Lung (tissue), 11 donors: ENCODE measurements at regions not wholly inside any gene's neighbourhood (a gene's known extent, or its start where the extent isn't known, plus 50 kb on each side); places are given as distances from the start of the nearest gene placed in this dataset.

Source experiments
- ATAC-seq: fragments of 200-7000 bp; cut with Tn5 transposase; one replicate; pipeline ENCODE4 v1.9.1; 2020; ENCODE audit warnings: moderate number of reproducible peaks; ENCODE audit not compliant: insufficient read depth, low FRiP score
- DNase-seq, 3 donors: peaks; one replicate each; pipeline ENCODE4 v3.0.0-alpha.2; 2013 to 2017
- H3K27ac ChIP-seq, 2 donors: one replicate each; pipeline ENCODE4 v1.5.1; 2013; ENCODE audit warnings: mild to moderate bottlenecking in 2 of 2, moderate library complexity in 2 of 2, control low read depth in 1 of 2, inconsistent platforms in 1 of 2, low read depth in 1 of 2, low read length in 1 of 2
- H3K27me3 ChIP-seq, 3 donors: one replicate each; pipeline ENCODE4 v1.5.1; 2013; ENCODE audit warnings: low read length in 2 of 3; ENCODE audit not compliant: control insufficient read depth in 3 of 3, insufficient read depth in 3 of 3
- H3K36me3 ChIP-seq, 4 donors: one replicate each; pipeline ENCODE4 v1.5.1; 2013; ENCODE audit warnings: low read length in 4 of 4, mild to moderate bottlenecking in 1 of 4, moderate library complexity in 1 of 4; ENCODE audit not compliant: control insufficient read depth in 4 of 4, insufficient read depth in 4 of 4
- H3K4me1 ChIP-seq, 5 donors: one replicate each; pipeline ENCODE4 v1.5.1; 2013; ENCODE audit warnings: low read length in 5 of 5, mild to moderate bottlenecking in 2 of 5, moderate library complexity in 1 of 5; ENCODE audit not compliant: control insufficient read depth in 5 of 5, insufficient read depth in 5 of 5
- H3K4me3 ChIP-seq: one replicate; pipeline ENCODE4 v1.5.1; 2013; ENCODE audit warnings: mild to moderate bottlenecking, control low read depth, moderate library complexity
- H3K9ac ChIP-seq, 2 donors: one replicate each; pipeline ENCODE4 v1.5.1; 2013; ENCODE audit warnings: low read length in 2 of 2, control low read depth in 1 of 2; ENCODE audit not compliant: insufficient read depth in 1 of 2
- H3K9me3 ChIP-seq, 4 donors: one replicate each; pipeline ENCODE4 v1.5.1; 2013; ENCODE audit warnings: low read length in 3 of 4, mild to moderate bottlenecking in 1 of 4, moderate library complexity in 1 of 4; ENCODE audit not compliant: control insufficient read depth in 4 of 4, insufficient read depth in 3 of 4
- CTCF ChIP-seq: IDR thresholded peaks from 2 replicates; pipeline ENCODE4 v1.5.1; 2012; ENCODE audit warnings: mild to moderate bottlenecking; ENCODE audit errors: control extremely low read depth, extremely low read depth
- WGBS, 2 donors: extraction: QIAGEN DNeasy Blood & Tissue Kit; methylation state at CpG; one replicate each; pipeline ENCODE4 v1.1.7; 2013; 5-methylcytosine and 5-hydroxymethylcytosine counted together
- donor health status: control.
- donor health status: control.
- donor health status: Bipolar disorder and iron deficiency.
- donor health status: healthy.
- donor health status: DM: yes; HTN: yes; CAD: no.

- no peak overlapping the region for H3K9ac ChIP-seq
- no peak for ATAC-seq
- WGBS, 2 donors: 93 to 97% methylated on average over 9 of the region's 9 CpGs
These were observed 162.1 kb upstream of the SH3BP4 start for GRCh38 chr2:234789556-234790325.

GRCh38 chr2:234788841-234789240 is 163.0 kb upstream of the SH3BP4 start:
- Histone ChIP-seq H3K9me3 (peaks cover 0 to 5% (median 0%) of the 10 kb centered on the region in 4 donors), H3K4me3 (no peak overlapping the region), H3K36me3 (no peaks in the 10 kb centered on the region), H3K27ac (no peak overlapping the region), H3K27me3 (no peaks in the 10 kb centered on the region), H3K4me1 (peaks cover 0 to 4% (median 2%) of the 10 kb centered on the region in 5 donors), H3K9ac (no peak overlapping the region)
- 90 to 95% methylated on average over 4 of the region's 4 CpGs for WGBS, 2 donors
- TF ChIP-seq CTCF: no peak
- DNase-seq: no peak
- ATAC-seq: no peak

More at GRCh38 chr2:234789556-234790325, 162.1 kb upstream of the SH3BP4 start:
- Histone ChIP-seq H3K36me3 (no peaks in the 10 kb centered on the region), H3K27me3 (no peaks in the 10 kb centered on the region), H3K4me3 (no peak overlapping the region), H3K27ac (no peak overlapping the region), H3K4me1 (peaks cover 0 to 4% (median 2%) of the 10 kb centered on the region in 5 donors), H3K9me3 (peaks cover 0 to 5% (median 0%) of the 10 kb centered on the region in 4 donors)
- DNase-seq: no peak
- TF ChIP-seq CTCF: no peak

- DNase-seq: no peak
These were observed 163.4 kb upstream of the SH3BP4 start for GRCh38 chr2:234788381-234788780.

More at GRCh38 chr2:234788381-234788780, 163.4 kb upstream of the SH3BP4 start:
- no peak overlapping the region for H3K27ac ChIP-seq
- H3K36me3 ChIP-seq: no peaks in the 10 kb centered on the region
- H3K9me3 ChIP-seq: peaks cover 0 to 5% (median 0%) of the 10 kb centered on the region in 4 donors
- H3K27me3 ChIP-seq: no peaks in the 10 kb centered on the region
- TF ChIP-seq CTCF: no peak
- no peak overlapping the region for H3K4me3 ChIP-seq
- H3K4me1 ChIP-seq: peaks cover 0 to 4% (median 2%) of the 10 kb centered on the region in 5 donors
- 76 to 86% methylated on average over 5 of the region's 5 CpGs for WGBS, 2 donors
- ATAC-seq: no peak
- no peak overlapping the region for H3K9ac ChIP-seq
